Suprapubic skin (tissue), 4 donors: ENCODE measurements at regions not wholly inside any gene's neighbourhood (a gene's known extent, or its start where the extent isn't known, plus 50 kb on each side); places are given as distances from the start of the nearest gene placed in this dataset.

Experiments used
- CTCF ChIP-seq, 2 donors: fragments of 200-600 bp in 1 of 2; fragments of 450-650 bp in 1 of 2; sonication (generic) in 1 of 2; IDR thresholded peaks; one replicate each; pipeline ENCODE4 v1.5.1; 2016 to 2019; ENCODE audit warnings: antibody characterized with exemption in 2 of 2, mild to moderate bottlenecking in 1 of 2, moderate library complexity in 1 of 2
- POLR2A ChIP-seq, 2 donors: fragments of 450-650 bp; IDR thresholded peaks; one replicate each; pipeline ENCODE4 v1.6.1; 2017; ENCODE audit warnings: antibody characterized with exemption in 2 of 2, mild to moderate bottlenecking in 2 of 2, moderate library complexity in 2 of 2
- POLR2AphosphoS5 ChIP-seq, 3 donors: sonication (generic); formaldehyde crosslinking; IDR thresholded peaks; one replicate each; pipeline ENCODE4 v1.6.1; 2017; ENCODE audit warnings: antibody characterized with exemption in 3 of 3

- TF ChIP-seq POLR2A (IDR thresholded peaks at IDR 0.05) (no peak), CTCF (IDR thresholded peaks at IDR 0.05) (no peak), POLR2AphosphoS5 (IDR thresholded peaks at IDR 0.05) (no peak)
Observed at GRCh38 chr15:29556380-29556779, 265.9 kb downstream of the TJP1 start.
